Stromal cell of bone marrow (primary cell): ENCODE measurements at regions not wholly inside any gene's neighbourhood (a gene's known extent, or its start where the extent isn't known, plus 50 kb on each side); places are given as distances from the start of the nearest gene placed in this dataset.

Source experiments
- DNase-seq: peaks from one replicate; pipeline ENCODE4 v3.0.0-alpha.2; 2012; ENCODE audit warnings: low read depth

DNA sequence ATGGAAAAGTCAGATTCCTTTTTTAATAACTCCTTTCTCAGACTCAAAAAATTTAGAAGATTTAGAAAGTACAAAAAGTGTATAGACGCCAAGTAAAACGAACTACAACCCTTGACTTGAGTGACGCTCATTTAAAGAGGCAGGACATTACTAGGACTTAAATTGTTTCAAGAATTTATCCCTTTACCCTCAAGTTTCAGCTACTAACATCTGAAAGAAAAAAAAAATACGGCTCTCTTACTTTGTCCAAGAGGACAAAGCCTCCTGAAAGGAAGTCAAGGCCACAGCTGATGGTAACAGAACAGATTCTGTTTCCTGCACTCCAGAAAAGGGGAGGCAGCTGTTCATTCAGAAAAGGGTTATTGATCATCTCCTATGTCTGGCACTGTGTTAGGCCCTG, 57.6 kb upstream of the PKDCC start:
- no peak for DNase-seq

DNA sequence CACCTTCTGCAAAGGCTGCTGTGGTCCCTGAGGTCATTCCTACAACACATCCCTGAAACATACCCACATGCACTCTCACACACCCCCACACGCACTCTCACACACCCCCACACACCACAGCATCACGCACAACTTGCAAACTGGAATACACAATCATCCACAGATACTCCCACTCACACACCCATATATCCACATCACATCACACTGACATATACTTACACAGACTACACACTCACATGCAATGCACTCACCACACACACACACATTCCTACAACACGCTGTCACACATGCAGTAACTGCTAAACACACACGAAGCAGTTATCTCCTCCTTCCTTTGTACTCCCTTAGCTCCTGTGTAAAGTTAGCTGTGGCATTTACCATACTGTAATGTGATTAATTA, 57.1 kb upstream of the PKDCC start:
- no peak for DNase-seq

DNA sequence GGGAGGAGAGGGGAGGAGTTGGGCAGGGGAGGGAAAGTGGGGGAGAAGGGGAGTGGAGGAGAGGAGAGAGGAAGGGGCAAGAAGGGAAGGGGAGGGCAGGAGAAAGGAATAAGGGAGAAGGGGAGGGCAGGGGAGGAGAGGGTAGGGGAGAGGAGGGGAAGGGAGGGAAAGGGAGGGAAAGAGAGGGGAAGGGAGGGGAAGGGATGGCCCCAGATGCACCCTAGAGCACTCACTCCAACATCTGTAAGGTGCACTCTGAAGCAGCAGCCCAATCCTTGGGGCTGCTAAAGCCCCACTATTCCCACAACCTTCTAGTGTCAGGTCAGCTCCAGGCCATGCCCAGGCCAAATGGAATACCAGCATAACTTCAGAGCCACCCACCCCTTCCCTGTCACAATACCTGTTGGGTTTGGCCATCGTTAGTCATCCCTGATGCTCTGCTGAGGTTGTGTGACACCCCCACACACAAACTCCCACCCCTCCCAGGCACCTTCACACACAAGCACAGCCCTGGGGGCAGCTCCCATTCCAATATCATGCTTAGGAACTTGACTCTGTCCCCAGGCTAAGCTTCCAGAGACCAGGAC, 55.7 kb upstream of the PKDCC start:
- no peak for DNase-seq

DNA sequence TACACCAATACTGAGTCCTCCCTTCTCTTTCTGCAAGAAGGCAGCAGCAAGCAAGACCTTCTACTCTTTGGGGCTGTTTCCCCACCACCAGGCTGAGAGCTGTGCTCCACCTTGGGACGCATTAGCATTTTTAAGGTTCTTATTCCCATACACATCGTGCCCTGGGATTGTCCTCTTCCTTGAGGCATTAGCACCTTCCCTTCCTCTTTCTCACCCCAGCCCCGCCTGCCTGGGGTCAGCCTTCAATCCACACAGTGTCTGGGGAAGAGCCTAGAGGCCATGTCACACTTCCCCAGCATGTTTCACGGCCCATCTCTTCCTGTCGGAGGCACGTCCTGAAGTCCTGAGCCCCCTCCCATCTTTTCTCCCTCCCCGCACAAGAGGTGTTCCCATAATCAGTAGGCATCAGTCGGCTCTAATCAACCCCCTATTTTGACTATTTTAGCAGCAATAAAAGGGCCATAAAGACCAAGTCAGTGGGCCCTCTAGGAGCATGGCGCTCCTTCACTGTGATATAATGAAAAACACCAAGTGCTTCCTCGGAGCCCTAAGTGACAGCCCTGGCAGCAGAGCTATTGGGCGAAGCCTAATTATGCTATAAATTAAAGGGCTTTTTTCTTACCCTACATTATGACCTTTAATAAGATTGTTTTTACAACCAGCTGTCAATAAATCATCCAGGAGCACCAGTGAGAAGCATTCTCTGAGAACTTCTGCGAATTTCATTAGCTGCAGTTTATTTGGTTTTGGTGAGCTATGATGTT, 55.0 kb upstream of the PKDCC start:
- DNase-seq = no peak

DNA sequence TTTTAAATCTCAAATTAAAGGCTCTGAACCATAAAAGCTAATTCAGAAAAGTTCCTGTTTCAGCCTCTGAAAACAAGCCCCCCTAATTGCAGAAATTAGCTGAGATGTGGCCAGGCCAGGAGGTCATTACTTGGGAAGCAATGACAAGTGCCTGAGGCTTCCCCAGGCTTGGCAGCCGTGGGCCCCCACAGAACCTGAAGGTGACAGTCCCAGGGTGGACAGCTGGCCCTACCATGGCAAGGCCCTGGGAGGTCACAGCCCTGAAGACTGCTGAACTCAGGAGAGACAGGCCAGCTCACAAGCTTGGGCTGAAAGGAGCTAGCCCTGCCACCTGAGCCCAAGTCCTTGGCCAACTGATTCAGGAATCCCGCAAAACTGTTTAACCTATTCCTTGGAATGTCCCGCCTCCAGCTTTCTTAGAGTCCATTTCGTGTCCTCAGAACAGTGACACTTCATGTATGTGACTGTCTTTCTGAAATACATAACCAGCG, 54.3 kb upstream of the PKDCC start:
- no peak for DNase-seq

DNA sequence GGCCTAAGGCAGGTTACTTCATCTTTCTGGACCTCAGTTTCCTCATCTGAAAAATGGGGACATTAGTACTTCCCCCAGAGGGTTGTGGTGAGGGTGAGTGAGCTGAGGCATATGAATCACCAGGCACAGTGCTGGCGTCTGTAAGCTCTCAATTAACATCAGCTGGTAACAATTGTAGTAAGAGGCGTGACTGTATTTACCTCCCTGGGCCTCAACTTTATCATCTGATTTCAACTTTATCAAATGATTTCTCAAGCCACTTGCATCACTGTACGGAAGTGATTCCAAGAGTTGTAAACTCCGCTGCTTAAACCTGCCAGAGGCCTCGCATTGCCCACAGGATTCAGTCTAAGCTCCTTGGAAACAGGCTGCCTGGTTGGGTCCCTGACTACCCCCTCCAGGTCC, 53.6 kb upstream of the PKDCC start:
- peak; percentile 39 for DNase-seq

DNA sequence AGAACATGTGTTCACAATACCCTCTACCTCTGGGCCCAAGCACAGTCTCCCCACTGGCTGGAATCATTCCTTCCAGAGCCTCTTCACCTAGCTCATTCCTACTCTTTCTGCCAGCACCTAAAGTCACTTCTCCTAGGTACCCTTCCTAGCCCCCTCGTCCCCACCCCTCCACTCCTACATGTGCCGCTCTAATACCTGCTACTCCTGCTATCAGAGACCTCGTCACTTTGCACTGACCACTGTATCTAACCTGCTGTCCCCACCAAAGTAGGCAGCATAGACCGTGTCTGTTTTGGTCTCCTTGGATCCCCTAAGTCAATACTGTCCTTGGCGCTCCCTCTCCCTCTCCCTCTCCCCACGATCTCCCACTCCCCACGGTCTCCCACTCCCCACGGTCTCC, 53.2 kb upstream of the PKDCC start:
- no peak for DNase-seq

DNA sequence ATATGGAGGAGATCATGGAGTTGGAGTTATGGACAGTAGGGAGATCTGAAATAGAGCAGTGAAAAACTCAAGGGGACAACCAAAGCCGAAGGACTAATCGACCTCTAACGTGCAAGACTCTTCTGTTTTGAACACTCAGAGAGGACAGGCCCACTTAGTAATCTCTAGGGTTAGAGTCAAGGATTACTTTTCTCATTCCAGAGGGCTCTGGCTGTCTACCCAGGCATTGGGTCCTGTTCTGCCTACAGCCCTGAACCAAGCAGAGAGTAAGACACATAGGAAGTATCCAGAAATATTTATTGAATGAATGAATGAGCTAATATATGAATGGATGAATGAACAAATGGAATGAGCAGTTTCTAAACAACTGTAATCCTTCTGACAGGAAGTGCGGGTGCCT, 50.3 kb upstream of the PKDCC start:
- no peak for DNase-seq
